K562 (cell line): ENCODE measurements at regions not wholly inside any gene's neighbourhood (a gene's known extent, or its start where the extent isn't known, plus 50 kb on each side); places are given as distances from the start of the nearest gene placed in this dataset.

Experiments used
- ATAC-seq: fragments of 200-7000 bp; cut with Tn5 transposase; 3 replicates; pipeline ENCODE4 v1.9.1; 2020; ENCODE audit warnings: moderate library complexity
- BruUV-seq: library from RNA; stranded (reverse); fragments of 400-500 nt; replicated peaks from 2 replicates; lab custom pipeline; 2021; lab: Mats Ljungman, UMichigan
- CTCF ChIA-PET: fragments of 300-600 bp; formaldehyde crosslinking; extraction: SDS; loops from one replicate; lab custom pipeline; 2021; ENCODE audit warnings: low intra/inter-chr PET ratio; lab: Yijun Ruan, JAX
- POLR2A ChIA-PET: fragments of 300-600, 350-650 bp; sonication (Branson Sonifier 250); formaldehyde crosslinking; extraction: SDS; loops from one replicate; lab custom pipeline; 2021; ENCODE audit warnings: antibody characterized with exemption, inconsistent platforms; lab: Yijun Ruan, JAX
- DNase-seq, 4 experiments: peaks; one replicate each; pipeline versions ENCODE4 v3.0.0 to v3.0.0-alpha.2; 2011 to 2018; ENCODE audit warnings: low spot score in 3 of 4, mixed read lengths in 3 of 4; ENCODE audit errors: extremely low read depth in 1 of 4
- FAIRE-seq: peaks from 2 replicates; lab custom pipeline; 2011; peaks lifted over from hg19 to GRCh38; lab: Jason Lieb, UNC
- H2AFZ ChIP-seq: 2 replicates; pipeline ENCODE4 v1.6.0; 2011; ENCODE audit warnings: low read depth, low read length, control low read depth, inconsistent platforms
- H3K27ac ChIP-seq: fragments of 200-600 bp; 3 replicates; pipeline ENCODE4 v1.8.0; 2011; ENCODE audit warnings: low read depth, mild to moderate bottlenecking, control low read depth, inconsistent platforms, low read length, moderate library complexity, mixed read lengths; ENCODE audit errors: extremely low read depth
- H3K27me3 ChIP-seq, 2 experiments: fragments of 300-600 bp in 1 of 2; 2 replicates in 1 of 2; 3 replicates in 1 of 2; pipeline versions ENCODE4 v1.6.0 to v1.8.0; 2011; ENCODE audit warnings: inconsistent platforms in 2 of 2, low read length in 2 of 2, mild to moderate bottlenecking in 1 of 2, mixed read lengths in 1 of 2, moderate library complexity in 1 of 2; ENCODE audit not compliant: control insufficient read depth in 2 of 2, insufficient read depth in 2 of 2
- H3K36me3 ChIP-seq: fragments of 300-600 bp; 3 replicates; pipeline ENCODE4 v1.8.0; 2011; ENCODE audit warnings: mild to moderate bottlenecking, low read length, inconsistent platforms; ENCODE audit not compliant: control insufficient read depth, insufficient read depth
- H3K4me1 ChIP-seq, 2 experiments: fragments of 200-600 bp in 1 of 2; replicated peaks in 1 of 2; 2 replicates in 1 of 2; 3 replicates in 1 of 2; pipeline versions ENCODE4 v1.5.1 to v1.8.0; 2011; ENCODE audit warnings: inconsistent platforms in 2 of 2, low read length in 2 of 2, mild to moderate bottlenecking in 1 of 2, mixed read lengths in 1 of 2, moderate library complexity in 1 of 2; ENCODE audit not compliant: control insufficient read depth in 2 of 2, insufficient read depth in 2 of 2
- H3K4me2 ChIP-seq: 2 replicates; pipeline ENCODE4 v1.6.1; 2011; ENCODE audit warnings: low read length, control low read depth, inconsistent platforms, mixed read lengths; ENCODE audit not compliant: insufficient read depth
- H3K4me3 ChIP-seq: fragments of 200-600 bp; sonication (generic), shearing (Covaris generic); 2 replicates; pipeline ENCODE4 v1.5.1; 2016; ENCODE audit warnings: control low read depth, inconsistent platforms
- H3K79me2 ChIP-seq: fragments of 200-600 bp; 3 replicates; pipeline ENCODE4 v1.8.0; 2011; ENCODE audit warnings: low read length, inconsistent platforms; ENCODE audit not compliant: control insufficient read depth, insufficient read depth
- H3K9ac ChIP-seq, 2 experiments: 2 replicates each; pipeline versions ENCODE4 v1.6.0 to v1.6.1; 2011; ENCODE audit warnings: low read depth in 2 of 2, low read length in 2 of 2, control low read depth in 1 of 2, inconsistent platforms in 1 of 2, mild to moderate bottlenecking in 1 of 2, mixed read lengths in 1 of 2; ENCODE audit not compliant: insufficient read depth in 1 of 2
- H3K9me1 ChIP-seq: one replicate; pipeline ENCODE4 v1.6.0; 2011; ENCODE audit warnings: inconsistent platforms, mild to moderate bottlenecking, low read length, moderate library complexity; ENCODE audit not compliant: control insufficient read depth, insufficient read depth
- H3K9me3 ChIP-seq: replicated peaks from 2 replicates; pipeline ENCODE4 v1.5.1; 2011; ENCODE audit warnings: low read depth, low read length, inconsistent platforms; ENCODE audit not compliant: control insufficient read depth, insufficient read depth
- H4K20me1 ChIP-seq: replicated peaks from 2 replicates; pipeline ENCODE4 v1.6.1; 2011; ENCODE audit warnings: low read length, inconsistent platforms, mixed read lengths; ENCODE audit not compliant: control insufficient read depth, insufficient read depth
- BRF2 ChIP-seq: IDR thresholded peaks from 3 replicates; pipeline ENCODE4 v1.6.1; 2011; ENCODE audit warnings: borderline replicate concordance, mild to moderate bottlenecking; ENCODE audit not compliant: insufficient read length, insufficient read depth
- EGR1 ChIP-seq: fragments of 450-650 bp; conservative IDR thresholded peaks from 2 replicates; pipeline ENCODE4 v1.6.1; 2017; ENCODE audit warnings: mild to moderate bottlenecking
- ELF4 ChIP-seq: fragments of 450-650 bp; formaldehyde crosslinking; IDR thresholded peaks from 2 replicates; pipeline ENCODE4 v1.4.0; 2022; ENCODE audit warnings: missing genetic modification characterization
- HINFP ChIP-seq: fragments of 450-650 bp; conservative IDR thresholded peaks from 2 replicates; pipeline ENCODE4 v1.6.1; 2016; ENCODE audit warnings: missing genetic modification characterization, low read depth, mild to moderate bottlenecking, control low read depth, missing compliant biosample characterization
- JUNB ChIP-seq: fragments of 450-650 bp; formaldehyde crosslinking; conservative IDR thresholded peaks from 2 replicates; pipeline ENCODE4 v1.4.0; 2020; ENCODE audit warnings: mild to moderate bottlenecking
- TBL1XR1 ChIP-seq, 2 experiments: IDR thresholded peaks; 2 replicates each; pipeline ENCODE4 v1.6.1; 2012; ENCODE audit warnings: improper control_type of control experiment in 2 of 2, low read length in 2 of 2, mild to moderate bottlenecking in 1 of 2
- TCF7 ChIP-seq: sonication (generic); IDR thresholded peaks from 2 replicates; pipeline ENCODE4 v1.6.1; 2016; ENCODE audit warnings: antibody characterized with exemption, borderline replicate concordance
- XRCC3 ChIP-seq: fragments of 450-650 bp; IDR thresholded peaks from 2 replicates; pipeline ENCODE4 v1.6.1; 2017; ENCODE audit warnings: mild to moderate bottlenecking, moderate library complexity
- ZBTB43 ChIP-seq: sonication (generic); formaldehyde crosslinking; IDR thresholded peaks from 2 replicates; pipeline ENCODE4 v1.8.0; 2023; ENCODE audit warnings: mild to moderate bottlenecking, missing genetic modification reagents
- ZNF121 ChIP-seq: sonication (generic); formaldehyde crosslinking; conservative IDR thresholded peaks from 2 replicates; pipeline ENCODE4 v1.8.0; 2022; ENCODE audit warnings: missing genetic modification reagents
- ZNF24 ChIP-seq: fragments of 450-650 bp; IDR thresholded peaks from 2 replicates; pipeline ENCODE4 v1.6.1; 2016
- ZNF778 ChIP-seq: fragments of 450-650 bp; formaldehyde crosslinking; IDR thresholded peaks from 2 replicates; pipeline ENCODE4 v1.4.0; 2020; ENCODE audit warnings: mild to moderate bottlenecking, moderate library complexity
- WGBS: fragments of 100-300 bp; shearing (Covaris generic); methylation state at CpG from one replicate; pipeline ENCODE4 v1.1.6; 2016; ENCODE audit warnings: low coverage, mixed read lengths; ENCODE audit not compliant: insufficient coverage; ENCODE audit errors: missing lambda C conversion rate; 5-methylcytosine and 5-hydroxymethylcytosine counted together
- in situ Hi-C: fragments of 300-500 bp; cut with MboI; formaldehyde crosslinking; loops from 4 replicates; pipeline ENCODE4 v1.15.0; 2018; ENCODE audit warnings: inconsistent platforms, mixed read lengths
- intact Hi-C: fragments of 100-400 bp; cut with micrococcal nuclease; formaldehyde crosslinking; loops from 2 replicates; pipeline ENCODE4 v1.14.2; 2022

- POLR2A ChIA-PET: no interaction called here
- H3K9me3 ChIP-seq: no peaks in the 10 kb centered on the region
- no peak overlapping the region for H3K4me2 ChIP-seq
- intact Hi-C loops: loop anchor here (10.0 kb wide), 1 partner anchor 168 kb away; no protein-coding TSS in a partner anchor
- no peak overlapping the region for H3K9ac ChIP-seq
- no peaks in the 10 kb centered on the region for H4K20me1 ChIP-seq
- ATAC-seq: no peak
- no peak overlapping the region for H3K27ac ChIP-seq
- DNase-seq: no peak
- no peak for TF ChIP-seq HINFP (tag)
- TF ChIP-seq EGR1: no peak
- TF ChIP-seq XRCC3: no peak
- TF ChIP-seq ZBTB43 (CRISPR knock-in tag): no peak
- no peak for TF ChIP-seq BRF2
- TF ChIP-seq TBL1XR1 (IDR thresholded peaks at IDR 0.05; ENCODE audit: low read length in 2 of 2): no peak
- no peak for TF ChIP-seq ZNF121 (CRISPR knock-in tag)
- TF ChIP-seq ZNF24: no peak
- TF ChIP-seq TCF7: no peak
- no peak for TF ChIP-seq ZNF778 (CRISPR knock-in tag)
- no peak for TF ChIP-seq JUNB (CRISPR knock-in tag)
- no peak for TF ChIP-seq ELF4 (CRISPR knock-in tag)
- H2AFZ ChIP-seq: no peak overlapping the region
- H3K79me2 ChIP-seq: no peaks in the 10 kb centered on the region
- in situ Hi-C loops: no loop called here
- FAIRE-seq: no peak
- BruUV-seq: no TSS peak
- H3K27me3 ChIP-seq: peaks cover 37 to 48% of the 10 kb centered on the region in 2 experiments
- no peaks in the 10 kb centered on the region for H3K4me1 ChIP-seq
- WGBS: under 1% methylated on average over 9 of the region's 9 CpGs
- H3K9me1 ChIP-seq: no peaks in the 10 kb centered on the region
- no peak overlapping the region for H3K4me3 ChIP-seq
- H3K36me3 ChIP-seq: no peaks in the 10 kb centered on the region
- CTCF ChIA-PET: no interaction called here
Measured at GRCh38 chr10:30183055-30183402, 123.6 kb upstream of the JCAD start.
